ENCODE measurements at regions not wholly inside any gene's neighbourhood (a gene's known extent, or its start where the extent isn't known, plus 50 kb on each side); places are given as distances from the start of the nearest gene placed in this dataset.
A peak's percentile ranks its signal among the peaks of the same experiment; 100 is the strongest.

DNA sequence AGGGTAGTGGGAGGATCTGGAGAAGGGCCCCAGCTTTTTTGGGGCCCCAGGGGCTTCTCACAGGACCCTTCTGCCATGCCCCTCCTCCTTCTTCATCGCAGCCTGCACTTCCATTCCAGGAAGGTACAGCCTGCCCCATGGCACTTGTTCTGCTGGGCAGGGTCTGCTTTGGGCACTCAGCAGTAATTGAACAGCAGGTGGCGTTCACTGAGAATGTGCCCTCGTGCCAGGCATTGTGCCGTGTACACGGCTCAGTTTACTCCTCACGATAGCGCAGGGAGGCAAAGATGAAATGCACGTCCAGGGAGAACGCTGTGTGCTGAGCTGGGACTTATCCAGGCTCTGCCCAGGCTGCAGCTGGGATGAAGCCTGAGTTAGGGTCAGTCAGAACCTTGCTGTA is 54.8 kb upstream of the ASB18 start:
- ChIA-PET CTCF (interaction anchor here (0.6 to 2.6 kb wide), 5 partner anchors 24 to 742 kb away, joined by 3 to 7 read pairs (median 3); no protein-coding TSS in a partner anchor), POLR2A (no interaction called here)
- no peak for FAIRE-seq
- ATAC-seq: peak; percentile 40 to 67; a peak in 4 of 6 replicates
- Histone ChIP-seq H3K4me3 (no peak overlapping the region), H3K4me2 (no peak overlapping the region), H3K9me3 (no peaks in the 10 kb centered on the region), H3K4me1 (no peaks in the 10 kb centered on the region), H3K27ac (no peak overlapping the region)
- TF ChIP-seq, protein P1, sequence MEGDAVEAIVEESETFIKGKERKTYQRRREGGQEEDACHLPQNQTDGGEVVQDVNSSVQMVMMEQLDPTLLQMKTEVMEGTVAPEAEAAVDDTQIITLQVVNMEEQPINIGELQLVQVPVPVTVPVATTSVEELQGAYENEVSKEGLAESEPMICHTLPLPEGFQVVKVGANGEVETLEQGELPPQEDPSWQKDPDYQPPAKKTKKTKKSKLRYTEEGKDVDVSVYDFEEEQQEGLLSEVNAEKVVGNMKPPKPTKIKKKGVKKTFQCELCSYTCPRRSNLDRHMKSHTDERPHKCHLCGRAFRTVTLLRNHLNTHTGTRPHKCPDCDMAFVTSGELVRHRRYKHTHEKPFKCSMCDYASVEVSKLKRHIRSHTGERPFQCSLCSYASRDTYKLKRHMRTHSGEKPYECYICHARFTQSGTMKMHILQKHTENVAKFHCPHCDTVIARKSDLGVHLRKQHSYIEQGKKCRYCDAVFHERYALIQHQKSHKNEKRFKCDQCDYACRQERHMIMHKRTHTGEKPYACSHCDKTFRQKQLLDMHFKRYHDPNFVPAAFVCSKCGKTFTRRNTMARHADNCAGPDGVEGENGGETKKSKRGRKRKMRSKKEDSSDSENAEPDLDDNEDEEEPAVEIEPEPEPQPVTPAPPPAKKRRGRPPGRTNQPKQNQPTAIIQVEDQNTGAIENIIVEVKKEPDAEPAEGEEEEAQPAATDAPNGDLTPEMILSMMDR (IDR thresholded peaks at IDR 0.05): peak; percentile 32; the same call in 2 of the 3 replicates
- peak in 1 of 2 experiments; percentile 16; a peak in 1 of 5 replicates for TF ChIP-seq RAD21 (conservative IDR thresholded peaks at IDR 0.05 in 1 of 2, IDR thresholded peaks at IDR 0.05 in 1 of 2)
- no peak for TF ChIP-seq RFX5 (IDR thresholded peaks at IDR 0.05)
- WGBS (ENCODE audit: missing lambda C conversion rate): 12% methylated on average over 9 of the region's 9 CpGs
- no peak for DNase-seq (ENCODE audit: low read depth in 1 of 2, low spot score in 1 of 2)

DNA sequence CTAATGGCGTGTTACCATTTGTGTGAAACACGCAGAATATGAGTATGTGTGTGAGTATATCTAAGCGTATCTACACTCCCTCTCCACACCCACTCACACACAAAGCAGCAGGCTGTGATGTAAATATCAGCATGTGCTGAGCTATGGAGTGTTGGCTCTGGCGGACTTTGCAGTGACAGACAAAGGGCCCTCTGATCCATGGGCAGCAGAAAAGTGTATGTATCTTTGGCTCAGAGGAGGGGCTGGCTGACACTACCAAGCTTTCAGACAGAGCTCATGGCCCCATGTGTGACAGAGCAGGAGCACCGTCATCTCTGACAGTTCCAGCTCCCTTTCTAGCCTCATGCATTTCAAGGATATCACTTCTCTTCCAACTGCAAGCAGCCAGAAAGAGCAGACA is 57.2 kb upstream of the ASB18 start:
- no peak overlapping the region for H3K4me3 ChIP-seq
- TF ChIP-seq HDAC2 (IDR thresholded peaks at IDR 0.05) (no peak), KDM5A (IDR thresholded peaks at IDR 0.05) (no peak), HOXB13 (CRISPR knock-in tag; IDR thresholded peaks at IDR 0.05; ENCODE audit: low read depth) (no peak), HEYL (CRISPR knock-in tag; IDR thresholded peaks at IDR 0.05) (no peak), FOSL2 (IDR thresholded peaks at IDR 0.05) (no peak), FOSL2 (CRISPR knock-in tag; IDR thresholded peaks at IDR 0.05) (no peak)
- TF ChIP-seq, protein P2, sequence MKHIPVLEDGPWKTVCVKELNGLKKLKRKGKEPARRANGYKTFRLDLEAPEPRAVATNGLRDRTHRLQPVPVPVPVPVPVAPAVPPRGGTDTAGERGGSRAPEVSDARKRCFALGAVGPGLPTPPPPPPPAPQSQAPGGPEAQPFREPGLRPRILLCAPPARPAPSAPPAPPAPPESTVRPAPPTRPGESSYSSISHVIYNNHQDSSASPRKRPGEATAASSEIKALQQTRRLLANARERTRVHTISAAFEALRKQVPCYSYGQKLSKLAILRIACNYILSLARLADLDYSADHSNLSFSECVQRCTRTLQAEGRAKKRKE (CRISPR knock-in tag; IDR thresholded peaks at IDR 0.05; ENCODE audit: low read depth): no peak
- ATAC-seq: no peak
- no peak for FAIRE-seq
- WGBS (ENCODE audit: missing lambda C conversion rate): 60% methylated on average over 5 of the region's 5 CpGs
- H3K4me2 ChIP-seq: no peak overlapping the region
- H3K4me1 ChIP-seq: no peaks in the 10 kb centered on the region
- no peak for DNase-seq (ENCODE audit: low read depth in 1 of 2, low spot score in 1 of 2)
- ChIA-PET POLR2A (no interaction called here), CTCF (interaction anchor here (0.7 to 1.3 kb wide), 2 partner anchors 247 to 542 kb away, joined by 3 to 4 read pairs; no protein-coding TSS in a partner anchor)
- no peak overlapping the region for H3K27ac ChIP-seq
- H3K9me3 ChIP-seq: no peaks in the 10 kb centered on the region

DNA sequence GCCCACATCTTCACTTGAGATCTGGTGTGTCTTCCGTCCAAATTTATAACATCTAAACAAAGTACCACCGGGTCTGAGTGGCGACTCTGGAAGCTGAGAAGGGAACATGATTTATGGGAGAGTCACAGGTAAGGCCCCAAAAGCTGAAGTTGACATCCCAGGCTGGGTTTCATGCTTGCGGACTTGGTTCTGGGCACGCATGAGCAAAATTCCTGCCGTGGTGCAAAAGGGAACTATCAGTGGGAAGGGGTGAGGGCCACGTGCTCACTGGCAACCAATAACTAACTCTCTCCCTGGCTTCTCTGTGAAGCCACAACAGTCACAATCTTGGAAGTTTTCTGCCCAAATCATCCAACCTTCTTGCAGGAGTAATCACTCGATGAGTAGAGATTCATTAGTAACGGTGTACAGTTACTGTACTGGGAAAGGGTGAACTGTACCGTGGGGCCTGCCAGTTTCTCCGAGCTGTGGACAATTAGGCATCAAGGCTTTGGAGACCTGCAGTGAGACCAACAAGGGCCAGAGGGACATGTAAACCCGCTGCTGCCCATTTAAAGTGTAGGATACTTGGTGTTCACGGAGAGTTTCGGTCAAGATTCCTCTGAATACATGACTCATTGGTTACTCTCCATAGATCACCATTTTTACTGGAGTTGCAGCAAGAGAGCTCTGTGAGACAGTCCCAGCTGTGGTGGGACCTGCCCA is 69.4 kb upstream of the ASB18 start:
- no peak for DNase-seq (ENCODE audit: low read depth in 1 of 2, low spot score in 1 of 2)
- POLR2A ChIA-PET: no interaction called here
- 54% methylated on average over 14 of the region's 14 CpGs for WGBS (ENCODE audit: missing lambda C conversion rate)
- Histone ChIP-seq H3K9me3 (no peaks in the 10 kb centered on the region), H3K4me1 (no peaks in the 10 kb centered on the region), H3K27ac (no peak overlapping the region), H3K4me2 (no peak overlapping the region), H3K4me3 (no peak overlapping the region)
- ATAC-seq: no peak
- CTCF ChIA-PET: interaction anchor here (1.5 to 2.0 kb wide), 2 partner anchors 10 to 728 kb away, joined by 4 to 10 read pairs; no protein-coding TSS in a partner anchor
- TF ChIP-seq RNF2 (IDR thresholded peaks at IDR 0.05; ENCODE audit: borderline replicate concordance, low read depth): no peak
- TF ChIP-seq, protein P3, sequence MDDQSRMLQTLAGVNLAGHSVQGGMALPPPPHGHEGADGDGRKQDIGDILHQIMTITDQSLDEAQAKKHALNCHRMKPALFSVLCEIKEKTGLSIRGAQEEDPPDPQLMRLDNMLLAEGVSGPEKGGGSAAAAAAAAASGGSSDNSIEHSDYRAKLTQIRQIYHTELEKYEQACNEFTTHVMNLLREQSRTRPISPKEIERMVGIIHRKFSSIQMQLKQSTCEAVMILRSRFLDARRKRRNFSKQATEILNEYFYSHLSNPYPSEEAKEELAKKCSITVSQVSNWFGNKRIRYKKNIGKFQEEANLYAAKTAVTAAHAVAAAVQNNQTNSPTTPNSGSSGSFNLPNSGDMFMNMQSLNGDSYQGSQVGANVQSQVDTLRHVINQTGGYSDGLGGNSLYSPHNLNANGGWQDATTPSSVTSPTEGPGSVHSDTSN (IDR thresholded peaks at IDR 0.05): no peak
- TF ChIP-seq, protein P4, sequence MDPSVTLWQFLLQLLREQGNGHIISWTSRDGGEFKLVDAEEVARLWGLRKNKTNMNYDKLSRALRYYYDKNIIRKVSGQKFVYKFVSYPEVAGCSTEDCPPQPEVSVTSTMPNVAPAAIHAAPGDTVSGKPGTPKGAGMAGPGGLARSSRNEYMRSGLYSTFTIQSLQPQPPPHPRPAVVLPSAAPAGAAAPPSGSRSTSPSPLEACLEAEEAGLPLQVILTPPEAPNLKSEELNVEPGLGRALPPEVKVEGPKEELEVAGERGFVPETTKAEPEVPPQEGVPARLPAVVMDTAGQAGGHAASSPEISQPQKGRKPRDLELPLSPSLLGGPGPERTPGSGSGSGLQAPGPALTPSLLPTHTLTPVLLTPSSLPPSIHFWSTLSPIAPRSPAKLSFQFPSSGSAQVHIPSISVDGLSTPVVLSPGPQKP (IDR thresholded peaks at IDR 0.05; ENCODE audit: low read depth, low read length): no peak
- FAIRE-seq: no peak
